ENCODE measurements at regions not wholly inside any gene's neighbourhood (a gene's known extent, or its start where the extent isn't known, plus 50 kb on each side); places are given as distances from the start of the nearest gene placed in this dataset.

- no peak for TF ChIP-seq CTCF (IDR thresholded peaks at IDR 0.05; ENCODE audit: low read depth, low read length, missing input control)
- no peak for TF ChIP-seq SP1 (IDR thresholded peaks at IDR 0.05)
- TF ChIP-seq, protein P1, sequence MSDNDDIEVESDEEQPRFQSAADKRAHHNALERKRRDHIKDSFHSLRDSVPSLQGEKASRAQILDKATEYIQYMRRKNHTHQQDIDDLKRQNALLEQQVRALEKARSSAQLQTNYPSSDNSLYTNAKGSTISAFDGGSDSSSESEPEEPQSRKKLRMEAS (IDR thresholded peaks at IDR 0.05) = no peak
- TF ChIP-seq YY1 (IDR thresholded peaks at IDR 0.05) = no peak
- no peak for TF ChIP-seq HNF4A (conservative IDR thresholded peaks at IDR 0.05)
Observed at GRCh38 chr2:16208921-16209320, 268.6 kb downstream of the MYCN start.
